Uterus (tissue), 2 donors: ENCODE measurements at regions not wholly inside any gene's neighbourhood (a gene's known extent, or its start where the extent isn't known, plus 50 kb on each side); places are given as distances from the start of the nearest gene placed in this dataset.

Experiments used
- POLR2A ChIP-seq, 2 donors: fragments of 450-650 bp; IDR thresholded peaks; one replicate each; pipeline ENCODE4 v1.6.1; 2016; ENCODE audit warnings: antibody characterized with exemption in 2 of 2, mild to moderate bottlenecking in 1 of 2, moderate library complexity in 1 of 2
- TF ChIP-seq, protein P1 (sequence below), 4 experiments: fragments of 200-600 bp in 2 of 4; fragments of 450-650 bp in 2 of 4; sonication (generic) in 2 of 4; IDR thresholded peaks; one replicate each; pipeline ENCODE4 v1.5.1; 2016 to 2019; ENCODE audit warnings: antibody characterized with exemption in 4 of 4, mild to moderate bottlenecking in 2 of 4, moderate library complexity in 1 of 4

DNA sequence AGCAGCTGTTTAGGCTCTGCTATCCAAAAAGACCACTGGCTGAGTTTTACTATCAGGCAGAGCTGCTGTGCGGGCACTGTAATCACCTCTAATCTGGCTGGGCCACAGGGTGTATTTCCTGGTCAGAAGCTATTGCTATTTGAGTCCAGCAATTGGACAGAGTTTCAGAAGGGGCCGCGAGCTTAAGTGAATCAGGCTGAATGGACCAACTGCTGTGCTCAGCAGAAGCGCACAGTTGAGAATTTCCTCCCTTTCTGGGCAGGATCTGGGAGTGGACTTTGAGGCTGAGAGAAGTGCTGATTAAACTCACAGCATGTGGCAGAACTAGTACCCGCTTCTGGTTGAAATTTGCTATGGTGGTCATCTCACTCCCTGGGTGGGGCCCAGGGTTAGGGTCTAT lies 251.8 kb downstream of the INSIG2 start:
- TF ChIP-seq POLR2A (IDR thresholded peaks at IDR 0.05) = no peak
- TF ChIP-seq, protein P1, sequence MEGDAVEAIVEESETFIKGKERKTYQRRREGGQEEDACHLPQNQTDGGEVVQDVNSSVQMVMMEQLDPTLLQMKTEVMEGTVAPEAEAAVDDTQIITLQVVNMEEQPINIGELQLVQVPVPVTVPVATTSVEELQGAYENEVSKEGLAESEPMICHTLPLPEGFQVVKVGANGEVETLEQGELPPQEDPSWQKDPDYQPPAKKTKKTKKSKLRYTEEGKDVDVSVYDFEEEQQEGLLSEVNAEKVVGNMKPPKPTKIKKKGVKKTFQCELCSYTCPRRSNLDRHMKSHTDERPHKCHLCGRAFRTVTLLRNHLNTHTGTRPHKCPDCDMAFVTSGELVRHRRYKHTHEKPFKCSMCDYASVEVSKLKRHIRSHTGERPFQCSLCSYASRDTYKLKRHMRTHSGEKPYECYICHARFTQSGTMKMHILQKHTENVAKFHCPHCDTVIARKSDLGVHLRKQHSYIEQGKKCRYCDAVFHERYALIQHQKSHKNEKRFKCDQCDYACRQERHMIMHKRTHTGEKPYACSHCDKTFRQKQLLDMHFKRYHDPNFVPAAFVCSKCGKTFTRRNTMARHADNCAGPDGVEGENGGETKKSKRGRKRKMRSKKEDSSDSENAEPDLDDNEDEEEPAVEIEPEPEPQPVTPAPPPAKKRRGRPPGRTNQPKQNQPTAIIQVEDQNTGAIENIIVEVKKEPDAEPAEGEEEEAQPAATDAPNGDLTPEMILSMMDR (IDR thresholded peaks at IDR 0.05) = no peak
